ENCODE measurements at regions not wholly inside any gene's neighbourhood (a gene's known extent, or its start where the extent isn't known, plus 50 kb on each side); places are given as distances from the start of the nearest gene placed in this dataset.

DNA sequence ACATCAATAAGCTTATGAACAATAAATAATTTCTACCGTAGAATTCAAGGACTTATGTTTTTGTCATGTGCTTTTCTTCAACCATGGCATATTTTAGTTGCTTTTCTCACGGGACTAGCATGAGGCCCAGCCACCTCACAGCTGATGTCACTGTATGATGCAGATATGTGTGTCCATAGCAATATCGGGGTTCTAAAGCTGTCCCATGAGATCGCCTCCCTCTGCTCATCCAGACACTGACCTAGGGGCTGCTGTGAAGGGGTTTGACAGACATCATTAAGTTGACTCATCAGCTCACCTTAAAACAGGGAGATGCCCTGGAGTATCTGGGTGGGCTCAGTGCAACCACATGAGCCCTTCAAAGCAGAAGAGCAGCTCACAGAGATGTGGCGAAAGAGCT, 210.3 kb upstream of the AJAP1 start:
- intact Hi-C loops (cut with micrococcal nuclease) (no loop called here), dilution Hi-C loops (cut with HindIII; ENCODE audit: low sequenced_read_pairs, unreplicated experiment) (no loop called here), in situ Hi-C loops (cut with MboI; ENCODE audit: low sequenced_read_pairs) (no loop called here)
- no peak overlapping the region for H2BK120ac ChIP-seq (ENCODE audit: low read depth, low read length)
- H3K27me3 ChIP-seq (ENCODE audit: control insufficient read depth, insufficient read depth, low read length), result no peaks in the 10 kb centered on the region
- no peak overlapping the region for H3K9ac ChIP-seq (ENCODE audit: low read depth, low read length)
- CTCF ChIA-PET, result no interaction called here
- no peak overlapping the region for H2AK5ac ChIP-seq (ENCODE audit: low read depth, low read length)
- POLR2A ChIA-PET (ENCODE audit: unreplicated experiment), result no interaction called here
- H2AK9ac ChIP-seq (replicated peaks; ENCODE audit: low read depth, low read length, poor library complexity), result no peak overlapping the region
- no peak overlapping the region for H3K14ac ChIP-seq (replicated peaks; ENCODE audit: low read depth, low read length)
- WGBS, 2 experiments (ENCODE audit: extremely low coverage in 2 of 2, insufficient read length in 1 of 2), result 25% methylated on average over 1 of the region's 5 CpGs; no CpG with 5 or more reads in 1 of the 2 experiments
- H2BK5ac ChIP-seq (ENCODE audit: low read depth, low read length, poor library complexity, severe bottlenecking), result no peak overlapping the region
- H2BK20ac ChIP-seq (ENCODE audit: low read depth, low read length), result no peak overlapping the region
- H2BK15ac ChIP-seq (ENCODE audit: low read depth, low read length), result no peak overlapping the region
- H3K79me1 ChIP-seq (ENCODE audit: low read depth in 1 of 2, low read length in 2 of 2), result no peaks in the 10 kb centered on the region
- no peaks in the 10 kb centered on the region for H3K36me3 ChIP-seq (ENCODE audit: control insufficient read depth, insufficient read depth, low read length)
- H3K56ac ChIP-seq (ENCODE audit: extremely low read depth, insufficient read depth, low read length), result no peak overlapping the region
- H2AFZ ChIP-seq (replicated peaks; ENCODE audit: low read length, poor library complexity), result no peak overlapping the region
- no peak overlapping the region for H4K5ac ChIP-seq (ENCODE audit: low read depth, low read length)
- H3K27ac ChIP-seq (ENCODE audit: insufficient read depth, low read length), result no peak overlapping the region
- no peak for TF ChIP-seq MAZ (IDR thresholded peaks at IDR 0.05; ENCODE audit: borderline replicate concordance, low read depth, low read length)
- H3K4me3 ChIP-seq (ENCODE audit: insufficient read depth, low read depth, low read length), result no peak overlapping the region
- no peaks in the 10 kb centered on the region for H4K20me1 ChIP-seq (ENCODE audit: insufficient read depth, low read length)
- no TSS peak for BruUV-seq (replicated peaks)
- no peak overlapping the region for H3K18ac ChIP-seq (ENCODE audit: low read depth, low read length)
- H4K8ac ChIP-seq (ENCODE audit: low read depth in 2 of 2, low read length in 2 of 2), result no peak overlapping the region
- no peak overlapping the region for H3K23ac ChIP-seq (ENCODE audit: low read depth, low read length)
- DNase-seq (no peak), ATAC-seq (ENCODE audit: low read depth) (no peak)
- peaks cover 28% of the 10 kb centered on the region for H3K9me3 ChIP-seq (ENCODE audit: control insufficient read depth, insufficient read depth, low read length)
- no peak overlapping the region for H4K91ac ChIP-seq (ENCODE audit: insufficient read depth, low read depth, low read length)
- H3K4ac ChIP-seq (ENCODE audit: low read depth, low read length), result no peak overlapping the region
- H3K4me2 ChIP-seq (ENCODE audit: low read depth, low read length), result no peak overlapping the region
- no peaks in the 10 kb centered on the region for H3K9me1 ChIP-seq (ENCODE audit: insufficient read depth, low read length)
- H3K4me1 ChIP-seq (ENCODE audit: control insufficient read depth, insufficient read depth, low read length), result no peaks in the 10 kb centered on the region
